SU-DHL-6 (cell line): ENCODE measurements at regions not wholly inside any gene's neighbourhood (a gene's known extent, or its start where the extent isn't known, plus 50 kb on each side); places are given as distances from the start of the nearest gene placed in this dataset.

Source experiments
- CTCF ChIP-seq: fragments of 200-600 bp; sonication (generic); IDR thresholded peaks from one replicate; pipeline ENCODE4 v1.5.1; 2017; ENCODE audit warnings: antibody characterized with exemption, mild to moderate bottlenecking, low read length, moderate library complexity; ENCODE audit not compliant: insufficient read depth, poor library complexity, severe bottlenecking
- EZH2phosphoT487 ChIP-seq: fragments of 200-600 bp; sonication (generic), shearing (Covaris generic); conservative IDR thresholded peaks from 2 replicates; pipeline ENCODE4 v1.6.1; 2018; ENCODE audit warnings: mild to moderate bottlenecking, antibody characterized with exemption, low read length, moderate library complexity, mixed read lengths

GRCh38 chr10:58137813-58138212 is 129.9 kb downstream of the IPMK start:
- TF ChIP-seq CTCF (no peak), EZH2phosphoT487 (no peak)
